Activated T-cell treated with anti-CD3 and anti-CD28 coated beads for 4 hours (primary cell): ENCODE measurements at regions not wholly inside any gene's neighbourhood (a gene's known extent, or its start where the extent isn't known, plus 50 kb on each side); places are given as distances from the start of the nearest gene placed in this dataset.

Experiments
- DNase-seq: peaks from one replicate; pipeline ENCODE4 v3.0.0-alpha.2; 2020

DNA sequence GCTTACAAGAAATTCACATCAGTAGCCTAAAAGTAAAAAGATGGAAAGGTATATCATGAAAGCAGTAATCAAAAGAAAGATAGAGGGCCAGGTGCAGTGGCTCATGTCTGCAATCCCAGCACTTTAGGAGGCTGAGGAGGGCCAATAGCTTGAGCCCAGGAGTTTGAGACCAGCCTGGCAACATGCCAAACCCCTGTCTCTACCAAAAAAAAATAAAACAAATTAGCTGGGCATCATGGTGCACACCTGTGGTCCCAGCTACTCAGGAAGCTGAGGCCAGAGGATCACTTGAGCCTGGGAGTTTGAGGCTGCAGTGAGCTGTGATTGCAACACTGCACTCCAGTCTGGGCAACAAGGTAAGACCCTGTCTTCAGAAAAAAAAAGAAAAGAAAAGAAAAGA is 55.5 kb downstream of the GSPT2 start:
- no peak for DNase-seq

GRCh38 chrX:51802917-51803688 is 59.9 kb downstream of the GSPT2 start:
- DNase-seq = peak; percentile 32

DNA sequence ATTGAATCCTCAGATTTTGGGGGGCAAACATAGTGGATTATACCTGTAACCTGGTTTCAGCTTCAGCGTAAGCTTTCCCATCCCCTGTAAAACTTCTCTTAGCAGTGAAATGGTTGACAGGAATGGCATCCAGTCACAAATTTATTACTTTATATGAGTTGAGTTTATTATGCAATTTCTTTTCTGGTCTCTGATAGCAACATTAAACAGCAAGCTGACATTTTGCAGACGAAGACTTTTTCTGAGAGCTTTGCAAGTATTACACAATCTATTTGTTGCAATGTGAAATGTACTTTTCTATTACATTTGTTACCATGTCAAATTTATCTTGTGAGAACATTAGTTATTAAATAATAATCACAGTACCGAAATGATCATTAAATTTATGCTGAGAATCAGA is 60.6 kb downstream of the GSPT2 start:
- DNase-seq = no peak

DNA sequence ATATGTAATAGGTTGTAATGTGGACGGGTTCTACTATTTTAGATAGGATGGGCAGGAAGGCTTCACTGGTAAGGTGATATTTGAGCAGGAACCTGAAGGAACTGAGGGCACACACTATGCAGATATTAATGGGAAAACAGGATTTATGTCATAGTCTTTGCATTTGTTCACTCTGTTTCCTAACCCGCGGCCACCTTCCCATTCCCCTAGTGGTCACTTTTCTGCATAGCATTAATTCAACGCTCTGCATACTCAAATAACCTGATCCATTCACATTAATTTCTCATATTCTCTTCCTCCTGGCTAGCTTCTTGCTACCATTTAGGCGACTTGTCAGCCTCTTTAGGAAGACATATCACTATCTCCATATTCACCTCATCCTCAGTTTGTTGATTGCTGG is 61.5 kb downstream of the GSPT2 start:
- DNase-seq = no peak

DNA sequence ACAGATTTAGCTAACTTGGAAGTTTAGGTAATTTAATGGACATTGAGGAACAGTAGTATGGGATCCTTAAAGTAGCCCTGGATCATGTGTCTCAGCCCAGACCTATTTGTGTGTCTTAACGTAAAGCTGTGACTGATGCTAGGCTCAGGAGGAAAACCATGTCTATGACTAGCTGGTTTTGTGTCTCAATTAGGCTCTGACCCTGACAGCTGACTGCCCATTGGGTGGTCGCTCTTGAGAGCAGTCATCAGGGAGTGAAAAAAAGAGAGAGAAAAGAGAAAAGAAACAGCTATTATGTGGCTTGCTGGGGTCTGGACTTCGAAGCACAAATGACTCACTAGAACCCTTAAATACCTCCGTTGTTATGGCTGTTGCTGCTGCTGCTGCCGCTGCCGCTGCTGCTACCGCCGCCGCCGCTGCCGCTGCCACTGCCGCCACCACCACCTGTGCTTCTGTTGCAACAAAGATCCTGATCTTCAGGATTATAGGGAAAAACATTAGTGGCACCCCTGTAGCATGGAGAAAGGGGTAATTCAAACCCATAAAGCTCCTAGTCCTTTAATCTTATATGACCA is 70.7 kb downstream of the GSPT2 start:
- DNase-seq = no peak

- DNase-seq = no peak
These were observed 69.4 kb upstream of the MAGED1 start for GRCh38 chrX:51824061-51824460.

GRCh38 chrX:51825436-51825835 is 68.0 kb upstream of the MAGED1 start:
- DNase-seq = no peak

- no peak for DNase-seq
These were observed 59.3 kb upstream of the MAGED1 start for GRCh38 chrX:51834076-51834475.

- DNase-seq = no peak
These were observed 56.6 kb upstream of the MAGED1 start for GRCh38 chrX:51836823-51837222.

DNA sequence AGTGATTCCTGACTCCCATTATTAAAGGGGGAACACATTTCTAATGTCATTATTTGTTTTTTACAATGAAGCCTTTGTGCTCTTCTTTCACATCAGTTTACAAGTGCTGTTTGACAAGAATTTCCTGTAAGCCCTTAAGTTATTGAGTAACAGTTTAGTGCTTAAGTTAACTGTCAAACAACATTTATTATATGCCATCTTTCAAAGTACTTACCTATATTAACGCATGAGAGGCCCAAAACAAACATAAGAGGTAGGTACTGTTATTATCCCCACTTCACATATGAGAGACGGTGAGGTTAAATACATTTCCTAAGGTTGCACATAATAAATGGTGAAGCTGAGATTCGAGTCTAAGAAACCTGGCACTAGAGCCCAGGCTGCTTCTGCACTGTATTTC is 56.0 kb upstream of the MAGED1 start:
- DNase-seq = no peak

DNA sequence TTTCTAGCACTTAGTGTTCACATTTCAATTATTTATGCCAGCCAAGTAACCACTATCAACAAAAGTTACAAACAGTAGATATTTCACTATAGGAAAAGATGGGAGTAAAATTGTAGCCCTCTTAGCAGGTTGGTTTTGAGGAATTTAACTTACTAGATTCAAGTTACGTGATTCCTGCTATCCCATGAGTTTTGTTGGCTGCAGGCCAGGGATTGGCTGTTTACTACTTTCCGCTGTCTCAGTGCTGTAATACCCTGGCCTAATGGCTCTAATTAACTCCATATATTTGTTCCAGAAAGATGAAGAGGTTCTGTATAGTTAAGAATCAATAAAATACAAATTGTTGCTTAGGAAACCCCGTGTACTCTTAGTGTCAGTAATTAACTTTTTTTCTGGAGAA is 55.5 kb upstream of the MAGED1 start:
- no peak for DNase-seq
